Osteocyte (in vitro differentiated cells): ENCODE measurements at regions not wholly inside any gene's neighbourhood (a gene's known extent, or its start where the extent isn't known, plus 50 kb on each side); places are given as distances from the start of the nearest gene placed in this dataset.
"Not testable (repeated sequence)": the region's sequence is repeated elsewhere in the genome, so short reads cannot be mapped to it uniquely, and the experiment has no call there.

Source experiments
- DNase-seq: peaks from one replicate; pipeline ENCODE4 v3.0.0; 2021; ENCODE audit warnings: mixed read lengths; ENCODE audit not compliant: unreplicated experiment; ENCODE audit errors: extremely low spot score
- H3K27ac Mint-ChIP-seq: one replicate; pipeline ENCODE4 v1.8.0; 2021; ENCODE audit warnings: mild to moderate bottlenecking, mixed read lengths; ENCODE audit not compliant: unreplicated experiment
- H3K27me3 Mint-ChIP-seq: one replicate; pipeline ENCODE4 v1.8.0; 2021; ENCODE audit warnings: mixed read lengths; ENCODE audit not compliant: unreplicated experiment
- H3K36me3 Mint-ChIP-seq: one replicate; pipeline ENCODE4 v1.8.0; 2021; ENCODE audit warnings: mixed read lengths; ENCODE audit not compliant: unreplicated experiment
- H3K4me1 Mint-ChIP-seq: one replicate; pipeline ENCODE4 v1.8.0; 2021; ENCODE audit warnings: mixed read lengths; ENCODE audit not compliant: unreplicated experiment
- H3K4me3 Mint-ChIP-seq: one replicate; pipeline ENCODE4 v1.8.0; 2021; ENCODE audit warnings: mild to moderate bottlenecking, moderate library complexity, mixed read lengths; ENCODE audit not compliant: unreplicated experiment
- H3K9me3 Mint-ChIP-seq: one replicate; pipeline ENCODE4 v1.8.0; 2021; ENCODE audit warnings: mixed read lengths; ENCODE audit not compliant: unreplicated experiment
- CTCF ChIP-seq: fragments of 200-600 bp; sonication (generic); IDR thresholded peaks from 2 replicates; pipeline ENCODE4 v1.5.0; 2021; ENCODE audit warnings: antibody characterized with exemption, mild to moderate bottlenecking, moderate library complexity

DNA sequence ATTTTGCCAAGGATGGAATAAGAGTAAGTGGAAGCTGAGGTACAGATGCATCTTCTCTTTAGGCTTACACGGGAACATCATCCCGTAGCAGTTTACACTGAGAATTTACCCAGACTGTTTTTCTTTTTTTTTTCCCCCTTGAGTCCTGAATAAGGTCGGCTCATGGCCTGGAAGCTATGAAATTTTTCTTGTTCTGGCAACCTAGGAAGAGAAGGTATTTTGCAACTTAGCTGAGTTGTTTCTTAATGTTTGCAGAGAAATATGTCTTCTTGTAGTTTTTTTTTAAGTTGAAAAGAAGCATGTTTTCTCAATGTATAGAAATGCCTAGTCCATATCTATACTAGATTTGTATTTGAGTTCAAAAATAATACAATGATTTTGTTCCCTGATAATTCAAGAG, 712.5 kb downstream of the TDRD15 start:
- Mint-ChIP-seq H3K27ac (no peak overlapping the region), H3K27me3 (no peaks in the 10 kb centered on the region), H3K9me3 (peaks cover 4% of the 10 kb centered on the region), H3K36me3 (no peaks in the 10 kb centered on the region), H3K4me1 (no peaks in the 10 kb centered on the region), H3K4me3 (no peak overlapping the region)
- no peak for DNase-seq
- no peak for TF ChIP-seq CTCF

DNA sequence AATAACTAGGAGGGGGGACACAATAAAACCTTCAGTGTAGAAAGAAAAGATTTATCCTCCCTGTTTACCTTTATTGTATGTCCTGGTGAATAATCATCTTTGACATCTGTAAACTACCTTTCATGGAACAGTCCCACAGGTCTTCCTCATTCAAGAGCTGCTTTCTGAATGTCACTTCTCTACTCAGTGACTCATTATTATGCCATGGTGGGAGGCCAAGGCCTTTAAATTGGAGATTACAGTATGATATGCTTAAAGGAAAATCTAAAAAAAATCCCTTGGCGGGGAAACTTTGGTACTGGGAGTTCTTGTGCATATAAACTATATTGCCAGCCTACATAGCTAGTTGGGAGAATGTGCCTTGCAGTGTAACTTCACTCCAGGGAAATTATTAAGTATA, 713.0 kb downstream of the TDRD15 start:
- no peak for TF ChIP-seq CTCF
- no peaks in the 10 kb centered on the region for H3K4me1 Mint-ChIP-seq
- no peaks in the 10 kb centered on the region for H3K27me3 Mint-ChIP-seq
- H3K27ac Mint-ChIP-seq, result no peak overlapping the region
- no peak overlapping the region for H3K4me3 Mint-ChIP-seq
- no peak for DNase-seq
- H3K9me3 Mint-ChIP-seq, result peaks cover 4% of the 10 kb centered on the region
- no peaks in the 10 kb centered on the region for H3K36me3 Mint-ChIP-seq

DNA sequence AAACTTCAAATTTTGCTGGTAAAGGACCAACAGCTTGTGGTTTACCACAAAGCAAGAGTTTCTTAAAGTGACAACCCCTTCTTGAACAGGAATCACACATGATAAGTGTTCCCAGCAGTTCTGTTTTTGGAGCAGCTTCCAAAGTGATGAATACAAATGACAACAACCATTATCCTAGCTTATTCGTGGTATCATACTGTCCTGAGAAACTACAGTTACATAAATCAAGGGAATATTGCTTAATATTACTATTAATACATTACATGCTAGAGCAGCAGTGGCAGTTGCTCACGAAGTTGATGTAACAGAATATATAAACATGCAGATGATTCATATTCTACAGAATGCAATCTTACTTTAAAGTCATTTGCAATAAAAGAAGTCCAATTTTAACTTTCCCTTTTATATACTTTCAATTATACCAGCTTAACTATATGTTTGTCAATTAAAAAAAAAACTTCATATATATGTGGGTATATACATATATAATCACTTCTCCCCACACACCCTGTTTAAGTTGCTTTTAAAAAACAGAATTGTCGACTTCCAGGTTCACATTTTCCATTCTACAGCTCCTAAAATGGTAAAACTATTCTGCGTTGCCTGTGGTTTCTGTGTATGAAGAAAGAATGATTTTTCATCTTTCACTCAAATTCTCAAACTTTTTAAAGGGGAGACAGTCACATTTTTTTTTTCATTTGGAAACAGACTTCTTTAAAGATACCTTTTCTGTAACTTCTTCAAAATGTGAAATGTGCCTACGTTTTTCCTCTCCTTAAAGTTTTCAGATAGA, 713.6 kb downstream of the TDRD15 start:
- no peaks in the 10 kb centered on the region for H3K36me3 Mint-ChIP-seq
- DNase-seq, result no peak
- no peaks in the 10 kb centered on the region for H3K27me3 Mint-ChIP-seq
- TF ChIP-seq CTCF, result no peak
- H3K9me3 Mint-ChIP-seq, result peaks cover 4% of the 10 kb centered on the region
- no peak overlapping the region for H3K4me3 Mint-ChIP-seq
- H3K4me1 Mint-ChIP-seq, result no peaks in the 10 kb centered on the region
- H3K27ac Mint-ChIP-seq, result no peak overlapping the region

- no peaks in the 10 kb centered on the region for H3K4me1 Mint-ChIP-seq
- no peaks in the 10 kb centered on the region for H3K36me3 Mint-ChIP-seq
- peaks cover 10% of the 10 kb centered on the region for H3K9me3 Mint-ChIP-seq
- H3K27ac Mint-ChIP-seq, result no peak overlapping the region
- DNase-seq, result no peak
- H3K27me3 Mint-ChIP-seq, result no peaks in the 10 kb centered on the region
- H3K4me3 Mint-ChIP-seq, result no peak overlapping the region
- TF ChIP-seq CTCF, result no peak
These were observed 717.6 kb downstream of the TDRD15 start for GRCh38 chr2:21841341-21841740.

DNA sequence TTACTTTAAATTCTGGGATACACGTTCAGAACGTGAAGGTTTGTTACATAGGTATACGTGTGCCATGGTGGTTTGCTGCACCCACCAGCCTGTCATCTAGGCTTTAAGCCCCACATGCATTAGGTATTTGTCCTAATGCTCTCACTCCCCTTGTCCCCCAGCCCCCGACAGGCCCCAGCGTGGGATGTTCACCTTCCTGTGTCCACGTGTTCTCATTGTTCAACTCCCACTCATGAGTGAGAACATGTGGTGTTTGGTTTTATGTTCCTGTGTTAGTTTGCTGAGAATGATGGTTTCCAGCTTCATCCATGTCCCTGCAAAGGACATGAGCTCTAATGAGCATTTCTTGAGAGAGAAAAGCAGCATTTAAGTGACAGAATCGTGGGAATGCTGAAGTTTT, 726.6 kb downstream of the TDRD15 start:
- H3K36me3 Mint-ChIP-seq, result not testable (repeated sequence)

GRCh38 chr2:21854938-21855337, 731.2 kb downstream of the TDRD15 start:
- H3K36me3 Mint-ChIP-seq, result no peaks in the 10 kb centered on the region
- no peak overlapping the region for H3K4me3 Mint-ChIP-seq
- H3K27me3 Mint-ChIP-seq, result no peaks in the 10 kb centered on the region
- DNase-seq, result no peak
- no peaks in the 10 kb centered on the region for H3K4me1 Mint-ChIP-seq
- H3K9me3 Mint-ChIP-seq, result peaks cover 9% of the 10 kb centered on the region
- H3K27ac Mint-ChIP-seq, result no peak overlapping the region
- TF ChIP-seq CTCF, result no peak

More for the DNA sequence above, 726.6 kb downstream of the TDRD15 start:
- not testable (repeated sequence) for H3K9me3 Mint-ChIP-seq, H3K4me1 Mint-ChIP-seq, DNase-seq, H3K27me3 Mint-ChIP-seq, H3K27ac Mint-ChIP-seq, H3K4me3 Mint-ChIP-seq
